Stimulated activated CD4-positive, alpha-beta T cell treated with anti-CD3 and anti-CD28 coated beads, Interleukin-1b, Interleukin-23, amount 100 ng/mL, for 4 hours (primary cell): ENCODE measurements at regions not wholly inside any gene's neighbourhood (a gene's known extent, or its start where the extent isn't known, plus 50 kb on each side); places are given as distances from the start of the nearest gene placed in this dataset.

Experiments used
- DNase-seq, 2 donors: peaks; one replicate each; pipeline ENCODE4 v3.0.0-alpha.2; 2020; ENCODE audit warnings: low read depth in 2 of 2

GRCh38 chr14:101045511-101045910 is 142.0 kb upstream of the RTL1 start:
- DNase-seq: no peak

- DNase-seq: no peak
These were observed 142.5 kb upstream of the RTL1 start for GRCh38 chr14:101046071-101046470.

GRCh38 chr14:101047326-101047725 is 143.8 kb upstream of the RTL1 start:
- DNase-seq: no peak

GRCh38 chr14:101048766-101049165 is 145.2 kb upstream of the RTL1 start:
- DNase-seq: no peak

GRCh38 chr14:101049511-101049910 is 146.0 kb upstream of the RTL1 start:
- no peak for DNase-seq

GRCh38 chr14:101049942-101050341 is 146.4 kb upstream of the RTL1 start:
- no peak for DNase-seq

- DNase-seq: no peak
These were observed 147.5 kb upstream of the RTL1 start for GRCh38 chr14:101050901-101051490.

GRCh38 chr14:101054671-101055070 is 151.1 kb upstream of the RTL1 start:
- DNase-seq: no peak

- DNase-seq: no peak
These were observed 151.7 kb upstream of the RTL1 start for GRCh38 chr14:101055106-101055662.

GRCh38 chr14:101055776-101056374 is 152.4 kb upstream of the RTL1 start:
- no peak for DNase-seq

- no peak for DNase-seq
These were observed 152.9 kb upstream of the RTL1 start for GRCh38 chr14:101056446-101056845.

- no peak for DNase-seq
These were observed 153.9 kb upstream of the RTL1 start for GRCh38 chr14:101057394-101057793.

GRCh38 chr14:101058571-101058970 is 155.0 kb upstream of the RTL1 start:
- DNase-seq: no peak

- DNase-seq: no peak
These were observed 156.7 kb upstream of the RTL1 start for GRCh38 chr14:101060171-101060601.

GRCh38 chr14:101061411-101062064 is 158.0 kb upstream of the RTL1 start:
- no peak for DNase-seq

GRCh38 chr14:101062065-101062450 is 158.5 kb upstream of the RTL1 start:
- DNase-seq: no peak

- DNase-seq: no peak
These were observed 159.1 kb upstream of the RTL1 start for GRCh38 chr14:101062601-101063000.

GRCh38 chr14:101063121-101063520 is 159.6 kb upstream of the RTL1 start:
- DNase-seq: no peak

GRCh38 chr14:101064121-101064661 is 160.7 kb upstream of the RTL1 start:
- DNase-seq: no peak

- DNase-seq: no peak
These were observed 161.2 kb upstream of the RTL1 start for GRCh38 chr14:101064718-101065117.

GRCh38 chr14:101065246-101065645 is 161.7 kb upstream of the RTL1 start:
- DNase-seq: no peak
